GM21528 (cell line): ENCODE measurements at regions not wholly inside any gene's neighbourhood (a gene's known extent, or its start where the extent isn't known, plus 50 kb on each side); places are given as distances from the start of the nearest gene placed in this dataset.

Experiments
- ATAC-seq: cut with Tn5 transposase; IDR thresholded peaks from one replicate; pipeline ENCODE4 v1.9.1; 2021; ENCODE audit warnings: mild to moderate bottlenecking, moderate library complexity; ENCODE audit not compliant: unreplicated experiment, low FRiP score

DNA sequence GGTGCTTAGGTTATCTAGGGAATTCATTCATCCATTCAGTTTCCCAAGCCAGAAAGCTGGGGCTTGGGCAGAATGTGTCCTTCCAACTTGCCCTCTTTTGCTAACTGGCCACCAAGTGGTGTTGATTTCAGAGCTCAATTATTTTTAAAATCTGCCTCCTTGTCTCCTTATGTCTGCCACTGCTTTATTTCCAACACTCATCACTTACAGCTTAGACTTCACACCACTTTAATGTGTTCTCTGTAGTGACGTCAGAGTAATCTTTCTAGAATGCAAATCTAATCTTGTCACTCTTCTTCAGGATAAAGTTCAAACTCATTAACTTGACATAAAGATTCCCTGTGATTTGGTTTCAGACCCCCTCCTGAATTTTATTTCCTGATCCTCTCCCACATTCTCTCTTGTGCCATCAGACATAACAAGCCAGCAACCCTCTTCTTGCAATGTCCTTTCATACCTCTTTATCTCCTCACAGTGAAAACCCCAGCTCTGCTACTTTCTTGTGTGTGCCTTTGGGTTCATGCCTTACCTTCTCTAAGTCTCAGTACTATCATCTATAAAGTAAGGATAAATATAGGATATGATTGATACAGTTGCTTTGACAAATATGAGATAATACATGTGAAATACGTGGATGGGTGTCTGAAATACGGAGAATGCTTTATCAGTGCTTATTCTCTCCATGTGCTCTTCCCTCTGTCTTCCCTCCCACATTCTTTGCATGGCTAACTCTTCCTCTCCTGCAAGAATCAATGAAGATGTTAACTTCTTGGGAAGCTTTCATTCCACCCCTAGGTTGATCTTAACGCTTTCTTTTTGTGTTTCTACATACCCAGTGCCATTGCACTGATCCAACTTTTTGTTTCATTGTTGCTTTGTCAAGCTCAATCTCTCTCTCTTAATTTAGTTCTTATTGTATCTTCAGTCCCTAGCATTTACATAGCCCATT, 522.7 kb upstream of the FZD8 start:
- no peak for ATAC-seq

GRCh38 chr10:36163827-36164226, 521.7 kb upstream of the FZD8 start:
- no peak for ATAC-seq

- ATAC-seq: no peak
Observed at GRCh38 chr10:36157486-36157885, 515.4 kb upstream of the FZD8 start.

- no peak for ATAC-seq
Observed at GRCh38 chr10:36148207-36148606, 506.1 kb upstream of the FZD8 start.

- no peak for ATAC-seq
Observed at GRCh38 chr10:36147529-36147928, 505.4 kb upstream of the FZD8 start.

DNA sequence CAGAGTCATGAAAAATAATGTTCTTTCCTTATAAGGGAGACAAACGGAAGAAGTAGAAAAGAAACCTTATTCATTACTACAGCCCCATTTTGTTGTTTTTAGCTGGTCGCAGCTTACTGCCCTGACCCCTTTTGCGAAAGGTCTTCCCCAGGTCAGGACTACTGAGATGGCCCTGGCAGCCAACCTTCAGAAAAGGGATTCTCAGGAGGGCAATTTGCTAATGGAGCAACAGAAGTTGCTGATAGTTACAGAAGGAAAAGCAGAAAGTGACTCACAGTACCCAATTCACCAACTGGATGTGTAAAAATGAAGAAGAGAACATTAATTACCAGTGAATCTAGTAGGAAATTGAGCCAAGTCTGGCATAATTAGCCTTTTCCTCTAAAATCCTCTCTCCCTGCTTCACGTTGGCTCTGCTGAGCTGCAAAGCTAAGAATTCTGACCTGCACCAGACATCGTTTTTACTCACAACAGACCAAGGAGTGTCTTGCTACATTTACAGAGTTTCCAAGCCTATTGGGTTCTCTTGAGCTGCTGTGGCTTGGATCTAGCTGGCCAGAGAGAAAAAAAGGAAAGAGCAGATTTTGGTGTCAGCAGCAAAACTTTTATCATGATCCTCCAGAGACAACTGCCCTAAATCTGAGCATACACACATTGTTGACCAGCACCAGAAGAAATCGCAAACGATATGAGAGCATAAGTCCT, 499.9 kb upstream of the FZD8 start:
- ATAC-seq: no peak

GRCh38 chr10:36129051-36129450, 487.0 kb upstream of the FZD8 start:
- no peak for ATAC-seq

- no peak for ATAC-seq
Observed at GRCh38 chr10:36126076-36126475, 484.0 kb upstream of the FZD8 start.

- no peak for ATAC-seq
Observed at GRCh38 chr10:36119455-36119854, 477.4 kb upstream of the FZD8 start.

- no peak for ATAC-seq
Observed at GRCh38 chr10:36118314-36118713, 476.2 kb upstream of the FZD8 start.

GRCh38 chr10:36117890-36118289, 475.8 kb upstream of the FZD8 start:
- ATAC-seq: no peak

DNA sequence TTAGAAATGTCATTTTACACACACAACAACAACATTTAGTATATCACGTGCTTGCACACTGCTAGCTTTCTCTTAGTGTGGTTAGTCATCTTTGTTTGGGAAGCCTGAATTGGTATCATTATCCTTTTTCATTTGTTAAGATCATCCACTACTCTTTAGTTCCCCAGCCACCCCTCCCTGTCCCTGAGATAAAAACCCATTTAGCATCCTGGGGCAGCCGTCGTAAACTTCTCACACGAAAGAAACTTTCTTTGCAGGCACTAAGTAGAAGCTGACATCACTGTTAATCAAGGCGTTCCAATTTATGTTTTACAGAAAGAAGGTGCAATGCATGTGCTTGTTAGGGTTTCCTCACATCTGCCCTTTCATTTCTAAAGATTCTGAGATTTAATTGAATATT, 475.1 kb upstream of the FZD8 start:
- ATAC-seq: no peak

- ATAC-seq: no peak
Observed at GRCh38 chr10:36116731-36117130, 474.6 kb upstream of the FZD8 start.

DNA sequence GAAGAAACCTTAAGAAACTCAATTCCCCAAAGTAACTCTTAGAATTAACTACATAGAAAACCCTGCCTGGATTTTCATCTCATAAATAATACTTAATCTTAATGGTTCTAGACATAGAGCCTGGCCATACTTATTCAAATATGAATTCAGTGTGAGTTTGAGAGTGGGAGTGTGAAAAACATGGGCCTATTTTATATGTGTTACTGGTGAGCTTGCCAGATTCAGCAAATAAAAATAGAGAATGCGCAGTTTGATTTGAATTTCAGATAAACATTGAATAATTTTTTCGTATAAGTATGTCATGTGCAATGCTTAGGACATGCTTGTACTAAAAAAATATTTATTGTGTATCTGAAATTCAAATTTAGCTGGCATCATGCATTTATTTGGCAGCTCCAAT, 473.9 kb upstream of the FZD8 start:
- no peak for ATAC-seq

DNA sequence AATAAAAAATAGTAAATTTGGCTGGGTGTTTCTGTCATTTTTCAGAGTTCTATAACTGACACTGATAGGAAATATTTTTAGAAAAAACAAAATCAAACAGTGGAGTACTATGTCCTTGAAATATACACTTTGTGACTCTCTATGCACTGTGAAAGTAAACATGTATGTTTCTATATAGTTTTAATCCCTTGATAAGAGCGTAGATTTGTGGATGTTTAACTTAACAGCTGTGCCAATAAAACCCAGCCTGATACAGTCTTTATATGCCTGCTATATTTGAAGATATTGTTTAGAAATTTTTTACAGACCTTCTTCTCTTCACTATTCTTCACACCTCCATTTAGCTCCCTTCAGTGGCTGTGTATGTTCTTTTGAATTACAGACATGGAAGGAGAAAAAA, 473.3 kb upstream of the FZD8 start:
- ATAC-seq: no peak

DNA sequence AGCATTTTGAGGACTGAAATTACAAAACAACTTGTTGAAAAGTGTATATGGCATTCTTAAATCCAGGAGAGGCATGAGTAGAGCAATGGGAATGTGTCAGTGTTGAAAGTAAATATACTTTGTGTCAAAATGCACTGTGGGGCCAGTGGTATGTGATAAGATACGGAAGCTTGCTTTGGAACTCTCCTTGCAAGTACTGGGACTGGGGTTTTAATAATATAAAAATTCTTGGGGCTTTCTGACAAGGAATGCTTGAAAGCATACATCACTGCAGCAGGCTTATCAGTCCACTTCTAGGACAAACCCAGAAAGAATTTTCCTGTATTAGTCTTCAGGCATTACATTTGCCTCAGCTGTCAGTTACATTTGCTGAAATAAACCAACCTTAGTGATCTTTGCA, 472.8 kb upstream of the FZD8 start:
- no peak for ATAC-seq

- no peak for ATAC-seq
Observed at GRCh38 chr10:36114141-36114540, 472.0 kb upstream of the FZD8 start.

DNA sequence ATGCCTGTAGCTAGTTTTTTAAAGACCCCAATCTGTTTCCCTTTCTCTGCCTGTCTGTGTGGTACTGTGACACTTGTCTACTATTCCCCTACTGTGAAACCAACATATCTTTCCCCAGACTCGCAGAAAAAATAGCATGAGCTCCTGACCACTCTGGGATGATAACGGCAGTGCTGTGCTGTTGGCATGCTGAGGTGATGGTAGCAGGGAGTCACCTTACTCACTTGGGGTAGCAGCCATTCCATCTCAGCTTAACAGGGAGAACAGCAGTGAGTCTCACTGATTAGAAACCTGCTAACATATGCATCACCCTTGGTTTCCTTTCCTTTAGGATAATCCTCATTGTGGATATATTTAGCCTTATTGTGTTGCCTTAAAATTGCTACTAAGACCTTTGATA, 469.6 kb upstream of the FZD8 start:
- ATAC-seq: no peak

DNA sequence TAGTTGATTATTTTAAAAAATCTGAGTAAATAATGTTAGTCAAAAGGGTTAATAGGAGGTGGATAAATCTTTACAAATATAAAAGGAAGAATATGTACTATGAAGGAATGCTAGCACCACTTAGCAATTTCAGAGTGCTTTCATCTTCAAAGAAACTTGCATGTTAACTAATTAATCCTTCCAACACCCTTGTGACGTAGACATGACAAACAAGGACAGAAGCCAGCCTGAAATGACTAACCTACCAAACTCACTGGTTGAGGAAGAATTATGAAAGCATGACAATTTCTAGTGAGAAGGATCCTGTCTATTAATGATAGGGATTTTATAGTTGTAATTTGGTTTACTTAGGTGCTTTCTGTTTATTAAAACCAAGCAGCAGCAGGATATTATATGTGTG, 468.0 kb upstream of the FZD8 start:
- ATAC-seq: no peak

GRCh38 chr10:36109399-36110023, 467.4 kb upstream of the FZD8 start:
- no peak for ATAC-seq

GRCh38 chr10:36097696-36098095, 455.6 kb upstream of the FZD8 start:
- no peak for ATAC-seq
